ENCODE measurements at regions not wholly inside any gene's neighbourhood (a gene's known extent, or its start where the extent isn't known, plus 50 kb on each side); places are given as distances from the start of the nearest gene placed in this dataset.

DNA sequence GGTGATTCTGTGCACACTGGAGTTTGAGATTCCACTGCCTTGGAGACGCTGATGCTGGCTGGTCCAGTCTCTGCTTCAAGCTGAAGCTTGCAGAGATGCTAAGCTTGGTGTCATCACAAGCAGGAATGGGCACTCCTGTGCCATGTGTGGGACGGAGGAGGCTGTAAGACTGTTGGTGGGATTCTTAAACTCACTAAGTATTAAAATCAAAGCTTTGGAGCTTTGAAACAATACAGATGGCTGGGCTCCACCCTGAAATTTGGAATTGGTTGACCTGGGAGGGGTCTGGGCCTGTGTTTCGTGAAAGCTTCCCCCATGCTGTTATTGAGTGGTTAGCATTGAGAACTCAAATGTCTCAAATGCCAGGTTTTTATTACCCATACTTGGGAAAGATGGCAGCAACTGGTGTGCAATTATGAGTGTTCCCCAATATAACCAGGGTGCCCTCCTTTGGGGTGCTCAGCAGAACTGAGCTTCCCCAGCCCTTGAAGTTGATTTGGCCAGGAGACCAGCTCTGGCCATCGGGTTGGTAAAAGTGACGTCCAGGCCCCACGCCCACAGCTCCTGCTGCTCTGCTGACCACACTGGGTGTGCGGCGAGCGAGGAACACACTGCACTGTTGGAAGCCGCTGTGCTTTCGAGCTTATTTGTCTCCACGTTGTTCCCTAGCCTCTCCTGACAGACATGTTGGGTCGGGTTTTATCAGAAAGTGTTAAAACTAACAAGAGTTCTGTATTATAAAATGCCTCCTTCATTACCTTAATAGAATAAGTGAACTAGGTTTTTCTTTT is 377.7 kb downstream of the GLRX3 start (continued):
- TF ChIP-seq, protein P1, sequence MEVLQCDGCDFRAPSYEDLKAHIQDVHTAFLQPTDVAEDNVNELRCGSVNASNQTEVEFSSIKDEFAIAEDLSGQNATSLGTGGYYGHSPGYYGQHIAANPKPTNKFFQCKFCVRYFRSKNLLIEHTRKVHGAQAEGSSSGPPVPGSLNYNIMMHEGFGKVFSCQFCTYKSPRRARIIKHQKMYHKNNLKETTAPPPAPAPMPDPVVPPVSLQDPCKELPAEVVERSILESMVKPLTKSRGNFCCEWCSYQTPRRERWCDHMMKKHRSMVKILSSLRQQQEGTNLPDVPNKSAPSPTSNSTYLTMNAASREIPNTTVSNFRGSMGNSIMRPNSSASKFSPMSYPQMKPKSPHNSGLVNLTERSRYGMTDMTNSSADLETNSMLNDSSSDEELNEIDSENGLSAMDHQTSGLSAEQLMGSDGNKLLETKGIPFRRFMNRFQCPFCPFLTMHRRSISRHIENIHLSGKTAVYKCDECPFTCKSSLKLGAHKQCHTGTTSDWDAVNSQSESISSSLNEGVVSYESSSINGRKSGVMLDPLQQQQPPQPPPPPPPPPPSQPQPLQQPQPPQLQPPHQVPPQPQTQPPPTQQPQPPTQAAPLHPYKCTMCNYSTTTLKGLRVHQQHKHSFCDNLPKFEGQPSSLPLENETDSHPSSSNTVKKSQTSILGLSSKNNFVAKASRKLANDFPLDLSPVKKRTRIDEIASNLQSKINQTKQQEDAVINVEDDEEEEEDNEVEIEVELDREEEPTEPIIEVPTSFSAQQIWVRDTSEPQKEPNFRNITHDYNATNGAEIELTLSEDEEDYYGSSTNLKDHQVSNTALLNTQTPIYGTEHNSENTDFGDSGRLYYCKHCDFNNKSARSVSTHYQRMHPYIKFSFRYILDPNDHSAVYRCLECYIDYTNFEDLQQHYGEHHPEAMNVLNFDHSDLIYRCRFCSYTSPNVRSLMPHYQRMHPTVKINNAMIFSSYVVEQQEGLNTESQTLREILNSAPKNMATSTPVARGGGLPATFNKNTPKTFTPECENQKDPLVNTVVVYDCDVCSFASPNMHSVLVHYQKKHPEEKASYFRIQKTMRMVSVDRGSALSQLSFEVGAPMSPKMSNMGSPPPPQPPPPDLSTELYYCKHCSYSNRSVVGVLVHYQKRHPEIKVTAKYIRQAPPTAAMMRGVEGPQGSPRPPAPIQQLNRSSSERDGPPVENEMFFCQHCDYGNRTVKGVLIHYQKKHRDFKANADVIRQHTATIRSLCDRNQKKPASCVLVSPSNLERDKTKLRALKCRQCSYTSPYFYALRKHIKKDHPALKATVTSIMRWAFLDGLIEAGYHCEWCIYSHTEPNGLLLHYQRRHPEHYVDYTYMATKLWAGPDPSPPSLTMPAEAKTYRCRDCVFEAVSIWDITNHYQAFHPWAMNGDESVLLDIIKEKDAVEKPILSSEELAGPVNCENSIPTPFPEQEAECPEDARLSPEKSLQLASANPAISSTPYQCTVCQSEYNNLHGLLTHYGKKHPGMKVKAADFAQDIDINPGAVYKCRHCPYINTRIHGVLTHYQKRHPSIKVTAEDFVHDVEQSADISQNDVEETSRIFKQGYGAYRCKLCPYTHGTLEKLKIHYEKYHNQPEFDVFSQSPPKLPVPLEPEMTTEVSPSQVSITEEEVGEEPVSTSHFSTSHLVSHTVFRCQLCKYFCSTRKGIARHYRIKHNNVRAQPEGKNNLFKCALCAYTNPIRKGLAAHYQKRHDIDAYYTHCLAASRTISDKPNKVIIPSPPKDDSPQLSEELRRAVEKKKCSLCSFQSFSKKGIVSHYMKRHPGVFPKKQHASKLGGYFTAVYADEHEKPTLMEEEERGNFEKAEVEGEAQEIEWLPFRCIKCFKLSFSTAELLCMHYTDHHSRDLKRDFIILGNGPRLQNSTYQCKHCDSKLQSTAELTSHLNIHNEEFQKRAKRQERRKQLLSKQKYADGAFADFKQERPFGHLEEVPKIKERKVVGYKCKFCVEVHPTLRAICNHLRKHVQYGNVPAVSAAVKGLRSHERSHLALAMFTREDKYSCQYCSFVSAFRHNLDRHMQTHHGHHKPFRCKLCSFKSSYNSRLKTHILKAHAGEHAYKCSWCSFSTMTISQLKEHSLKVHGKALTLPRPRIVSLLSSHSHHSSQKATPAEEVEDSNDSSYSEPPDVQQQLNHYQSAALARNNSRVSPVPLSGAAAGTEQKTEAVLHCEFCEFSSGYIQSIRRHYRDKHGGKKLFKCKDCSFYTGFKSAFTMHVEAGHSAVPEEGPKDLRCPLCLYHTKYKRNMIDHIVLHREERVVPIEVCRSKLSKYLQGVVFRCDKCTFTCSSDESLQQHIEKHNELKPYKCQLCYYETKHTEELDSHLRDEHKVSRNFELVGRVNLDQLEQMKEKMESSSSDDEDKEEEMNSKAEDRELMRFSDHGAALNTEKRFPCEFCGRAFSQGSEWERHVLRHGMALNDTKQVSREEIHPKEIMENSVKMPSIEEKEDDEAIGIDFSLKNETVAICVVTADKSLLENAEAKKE (CRISPR knock-in tag; IDR thresholded peaks at IDR 0.05): no peak
- TF ChIP-seq ZNF331 (CRISPR knock-in tag; IDR thresholded peaks at IDR 0.05; ENCODE audit: low read depth) (no peak), STAT1 (IDR thresholded peaks at IDR 0.05; ENCODE audit: unreplicated experiment) (no peak), NANOG (IDR thresholded peaks at IDR 0.05; ENCODE audit: borderline replicate concordance) (no peak), JUNB (IDR thresholded peaks at IDR 0.05; ENCODE audit: unreplicated experiment) (no peak), ZNF114 (CRISPR knock-in tag; IDR thresholded peaks at IDR 0.05) (no peak), EZH2 (IDR thresholded peaks at IDR 0.05; ENCODE audit: low read depth, unreplicated experiment) (no peak), CREB1 (CRISPR knock-in tag; IDR thresholded peaks at IDR 0.05; ENCODE audit: low read depth) (no peak), POLR2AphosphoS5 (IDR thresholded peaks at IDR 0.05; ENCODE audit: low read depth) (no peak)
- TF ChIP-seq, protein P2, sequence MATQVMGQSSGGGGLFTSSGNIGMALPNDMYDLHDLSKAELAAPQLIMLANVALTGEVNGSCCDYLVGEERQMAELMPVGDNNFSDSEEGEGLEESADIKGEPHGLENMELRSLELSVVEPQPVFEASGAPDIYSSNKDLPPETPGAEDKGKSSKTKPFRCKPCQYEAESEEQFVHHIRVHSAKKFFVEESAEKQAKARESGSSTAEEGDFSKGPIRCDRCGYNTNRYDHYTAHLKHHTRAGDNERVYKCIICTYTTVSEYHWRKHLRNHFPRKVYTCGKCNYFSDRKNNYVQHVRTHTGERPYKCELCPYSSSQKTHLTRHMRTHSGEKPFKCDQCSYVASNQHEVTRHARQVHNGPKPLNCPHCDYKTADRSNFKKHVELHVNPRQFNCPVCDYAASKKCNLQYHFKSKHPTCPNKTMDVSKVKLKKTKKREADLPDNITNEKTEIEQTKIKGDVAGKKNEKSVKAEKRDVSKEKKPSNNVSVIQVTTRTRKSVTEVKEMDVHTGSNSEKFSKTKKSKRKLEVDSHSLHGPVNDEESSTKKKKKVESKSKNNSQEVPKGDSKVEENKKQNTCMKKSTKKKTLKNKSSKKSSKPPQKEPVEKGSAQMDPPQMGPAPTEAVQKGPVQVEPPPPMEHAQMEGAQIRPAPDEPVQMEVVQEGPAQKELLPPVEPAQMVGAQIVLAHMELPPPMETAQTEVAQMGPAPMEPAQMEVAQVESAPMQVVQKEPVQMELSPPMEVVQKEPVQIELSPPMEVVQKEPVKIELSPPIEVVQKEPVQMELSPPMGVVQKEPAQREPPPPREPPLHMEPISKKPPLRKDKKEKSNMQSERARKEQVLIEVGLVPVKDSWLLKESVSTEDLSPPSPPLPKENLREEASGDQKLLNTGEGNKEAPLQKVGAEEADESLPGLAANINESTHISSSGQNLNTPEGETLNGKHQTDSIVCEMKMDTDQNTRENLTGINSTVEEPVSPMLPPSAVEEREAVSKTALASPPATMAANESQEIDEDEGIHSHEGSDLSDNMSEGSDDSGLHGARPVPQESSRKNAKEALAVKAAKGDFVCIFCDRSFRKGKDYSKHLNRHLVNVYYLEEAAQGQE (IDR thresholded peaks at IDR 0.05; ENCODE audit: unreplicated experiment): no peak
- TF ChIP-seq, protein P3, sequence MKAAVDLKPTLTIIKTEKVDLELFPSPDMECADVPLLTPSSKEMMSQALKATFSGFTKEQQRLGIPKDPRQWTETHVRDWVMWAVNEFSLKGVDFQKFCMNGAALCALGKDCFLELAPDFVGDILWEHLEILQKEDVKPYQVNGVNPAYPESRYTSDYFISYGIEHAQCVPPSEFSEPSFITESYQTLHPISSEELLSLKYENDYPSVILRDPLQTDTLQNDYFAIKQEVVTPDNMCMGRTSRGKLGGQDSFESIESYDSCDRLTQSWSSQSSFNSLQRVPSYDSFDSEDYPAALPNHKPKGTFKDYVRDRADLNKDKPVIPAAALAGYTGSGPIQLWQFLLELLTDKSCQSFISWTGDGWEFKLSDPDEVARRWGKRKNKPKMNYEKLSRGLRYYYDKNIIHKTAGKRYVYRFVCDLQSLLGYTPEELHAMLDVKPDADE (IDR thresholded peaks at IDR 0.05): no peak

Data from GM23338 (cell line).